ENCODE measurements at regions not wholly inside any gene's neighbourhood (a gene's known extent, or its start where the extent isn't known, plus 50 kb on each side); places are given as distances from the start of the nearest gene placed in this dataset.

GRCh38 chr14:36245223-36245622, 68.7 kb upstream of the PTCSC3 start:
- DNase-seq, result no peak

- DNase-seq, result no peak
These were observed 66.7 kb upstream of the PTCSC3 start for GRCh38 chr14:36243183-36243582.

GRCh38 chr14:36241183-36241582, 64.7 kb upstream of the PTCSC3 start:
- no peak for DNase-seq

- DNase-seq, result peak; percentile 88
These were observed 62.3 kb upstream of the PTCSC3 start for GRCh38 chr14:36238666-36239363.

- DNase-seq, result no peak
These were observed 56.7 kb upstream of the PTCSC3 start for GRCh38 chr14:36233217-36233616.

- DNase-seq, result no peak
These were observed 52.7 kb upstream of the PTCSC3 start for GRCh38 chr14:36229262-36229661.

- DNase-seq, result no peak
These were observed 51.3 kb upstream of the PTCSC3 start for GRCh38 chr14:36227802-36228201.

- no peak for DNase-seq
These were observed 50.8 kb upstream of the PTCSC3 start for GRCh38 chr14:36227344-36227743.

Measured in inflammatory macrophage treated with lipopolysaccharide for 4 hours (primary cell).